ENCODE measurements at regions not wholly inside any gene's neighbourhood (a gene's known extent, or its start where the extent isn't known, plus 50 kb on each side); places are given as distances from the start of the nearest gene placed in this dataset.
A peak's percentile ranks its signal among the peaks of the same experiment; 100 is the strongest.

DNA sequence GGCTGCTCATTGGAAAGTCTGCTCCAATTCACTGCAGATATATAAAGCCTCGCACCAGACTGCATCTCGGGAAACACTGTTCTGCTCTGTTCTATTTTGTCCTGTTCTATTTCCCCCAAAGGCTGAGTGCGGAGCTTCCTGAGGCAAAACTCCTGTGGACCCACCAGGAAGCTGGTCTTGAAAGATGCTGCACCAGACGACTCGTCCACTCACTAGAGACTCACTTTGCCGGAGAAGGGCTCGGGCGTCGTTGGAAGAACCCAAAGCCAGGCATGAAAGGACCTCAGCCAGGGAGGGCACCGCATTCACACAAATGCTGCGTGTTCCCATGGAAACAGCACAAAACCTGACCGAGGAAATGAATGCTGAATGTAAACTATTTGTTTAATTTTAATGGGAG, 331.2 kb upstream of the SFSWAP start:
- Histone ChIP-seq H3K4me3 (no peak overlapping the region), H3K27ac (no peak overlapping the region), H3K9me3 (no peaks in the 10 kb centered on the region), H3K27me3 (peaks cover 30% of the 10 kb centered on the region), H3K36me3 (no peaks in the 10 kb centered on the region), H3K4me1 (no peaks in the 10 kb centered on the region)
- DNase-seq (no peak), ATAC-seq (no peak)
- intact Hi-C loops (cut with DNase I) = no loop called here
- TF ChIP-seq, protein P1, sequence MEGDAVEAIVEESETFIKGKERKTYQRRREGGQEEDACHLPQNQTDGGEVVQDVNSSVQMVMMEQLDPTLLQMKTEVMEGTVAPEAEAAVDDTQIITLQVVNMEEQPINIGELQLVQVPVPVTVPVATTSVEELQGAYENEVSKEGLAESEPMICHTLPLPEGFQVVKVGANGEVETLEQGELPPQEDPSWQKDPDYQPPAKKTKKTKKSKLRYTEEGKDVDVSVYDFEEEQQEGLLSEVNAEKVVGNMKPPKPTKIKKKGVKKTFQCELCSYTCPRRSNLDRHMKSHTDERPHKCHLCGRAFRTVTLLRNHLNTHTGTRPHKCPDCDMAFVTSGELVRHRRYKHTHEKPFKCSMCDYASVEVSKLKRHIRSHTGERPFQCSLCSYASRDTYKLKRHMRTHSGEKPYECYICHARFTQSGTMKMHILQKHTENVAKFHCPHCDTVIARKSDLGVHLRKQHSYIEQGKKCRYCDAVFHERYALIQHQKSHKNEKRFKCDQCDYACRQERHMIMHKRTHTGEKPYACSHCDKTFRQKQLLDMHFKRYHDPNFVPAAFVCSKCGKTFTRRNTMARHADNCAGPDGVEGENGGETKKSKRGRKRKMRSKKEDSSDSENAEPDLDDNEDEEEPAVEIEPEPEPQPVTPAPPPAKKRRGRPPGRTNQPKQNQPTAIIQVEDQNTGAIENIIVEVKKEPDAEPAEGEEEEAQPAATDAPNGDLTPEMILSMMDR (IDR thresholded peaks at IDR 0.05) = no peak

GRCh38 chr12:131380220-131380964, 330.5 kb upstream of the SFSWAP start:
- H3K27me3 ChIP-seq = peaks cover 35% of the 10 kb centered on the region
- no peak overlapping the region for H3K4me3 ChIP-seq
- H3K27ac ChIP-seq = no peak overlapping the region
- DNase-seq (peak; percentile 42), ATAC-seq (no peak)
- TF ChIP-seq, protein P1 (IDR thresholded peaks at IDR 0.05) = no peak
- no peaks in the 10 kb centered on the region for H3K36me3 ChIP-seq
- no peaks in the 10 kb centered on the region for H3K4me1 ChIP-seq
- no peaks in the 10 kb centered on the region for H3K9me3 ChIP-seq
- intact Hi-C loops (cut with DNase I) = no loop called here

DNA sequence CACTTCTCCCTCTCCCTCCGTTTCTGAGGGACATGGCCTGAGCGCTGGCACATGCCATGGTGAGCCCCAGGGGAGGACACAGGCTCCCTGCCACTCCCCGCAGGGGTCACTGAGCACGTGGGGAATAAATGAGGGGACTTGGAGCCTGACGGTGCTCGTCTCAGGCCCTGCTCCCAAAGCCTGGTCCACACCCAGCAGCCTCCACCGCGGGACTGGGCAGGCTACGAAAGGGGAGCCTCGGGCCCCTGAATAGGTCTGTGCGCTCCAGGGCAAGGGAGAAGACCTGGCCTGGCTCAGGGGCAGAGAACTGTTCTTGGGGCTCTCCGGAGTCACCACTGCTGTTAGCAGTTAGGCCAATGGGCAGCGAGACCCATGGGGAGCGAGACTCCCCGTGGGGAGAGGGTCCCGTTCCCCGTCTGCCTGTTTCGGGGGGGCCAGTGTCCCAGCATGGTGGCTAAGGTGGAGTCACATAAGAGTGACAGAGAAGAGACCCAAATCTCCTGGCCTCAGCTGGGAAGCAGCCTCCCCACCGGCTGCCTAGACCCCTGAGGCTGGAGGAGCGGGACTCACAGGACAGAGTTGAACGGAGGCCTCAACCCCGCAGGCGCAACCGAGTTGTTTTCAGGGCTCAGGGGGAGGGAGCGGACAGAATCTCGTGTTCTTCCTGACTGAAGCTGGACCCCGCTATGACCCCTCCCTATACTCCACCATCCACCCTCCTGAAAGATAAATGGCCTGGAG, 329.8 kb upstream of the SFSWAP start:
- TF ChIP-seq, protein P1 (IDR thresholded peaks at IDR 0.05) = no peak
- Histone ChIP-seq H3K36me3 (no peaks in the 10 kb centered on the region), H3K9me3 (no peaks in the 10 kb centered on the region), H3K4me1 (no peaks in the 10 kb centered on the region), H3K4me3 (no peak overlapping the region), H3K27me3 (peaks cover 42% of the 10 kb centered on the region), H3K27ac (no peak overlapping the region)
- intact Hi-C loops (cut with DNase I) = no loop called here
- ATAC-seq (no peak), DNase-seq (no peak)

DNA sequence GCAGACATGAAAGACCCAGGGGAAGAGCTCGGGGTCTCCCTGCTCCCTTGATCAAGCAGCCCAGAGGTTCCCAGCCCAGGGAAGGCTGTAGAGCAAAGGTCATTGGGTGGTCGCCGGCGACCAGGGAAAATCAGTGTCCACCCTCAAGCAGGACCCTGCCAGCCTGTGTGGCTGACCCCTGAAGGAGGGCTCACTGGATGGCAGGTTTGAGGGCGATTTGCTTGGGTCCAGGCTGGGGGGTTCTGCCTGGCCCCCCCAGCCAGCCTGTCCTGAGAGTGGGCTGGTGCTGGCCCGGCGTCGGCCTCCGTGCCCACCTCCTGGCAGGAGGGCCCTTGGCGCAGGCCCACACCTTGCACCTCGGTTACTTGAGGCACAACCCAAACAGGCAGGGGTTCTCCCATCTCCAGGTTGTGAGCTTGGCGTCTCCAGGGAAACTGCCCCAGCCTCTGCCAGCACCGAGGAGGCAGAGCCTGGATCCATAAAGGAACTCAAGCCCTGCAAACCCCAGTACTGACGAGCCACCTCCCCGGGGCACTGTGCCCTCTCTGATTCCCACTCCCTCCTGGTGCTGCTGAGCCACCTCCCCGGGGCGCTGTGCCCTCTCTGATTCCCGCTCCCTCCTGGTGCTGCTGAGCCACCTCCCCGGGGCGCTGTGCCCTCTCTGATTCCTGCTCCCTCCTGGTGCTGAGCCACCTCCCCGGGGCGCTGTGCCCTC, 329.0 kb upstream of the SFSWAP start:
- peaks cover 43% of the 10 kb centered on the region for H3K27me3 ChIP-seq
- TF ChIP-seq, protein P1 (IDR thresholded peaks at IDR 0.05) = no peak
- ATAC-seq (no peak), DNase-seq (no peak)
- no peak overlapping the region for H3K27ac ChIP-seq
- intact Hi-C loops (cut with DNase I) = no loop called here
- H3K9me3 ChIP-seq = no peaks in the 10 kb centered on the region
- H3K4me1 ChIP-seq = no peaks in the 10 kb centered on the region
- H3K4me3 ChIP-seq = no peak overlapping the region
- no peaks in the 10 kb centered on the region for H3K36me3 ChIP-seq

DNA sequence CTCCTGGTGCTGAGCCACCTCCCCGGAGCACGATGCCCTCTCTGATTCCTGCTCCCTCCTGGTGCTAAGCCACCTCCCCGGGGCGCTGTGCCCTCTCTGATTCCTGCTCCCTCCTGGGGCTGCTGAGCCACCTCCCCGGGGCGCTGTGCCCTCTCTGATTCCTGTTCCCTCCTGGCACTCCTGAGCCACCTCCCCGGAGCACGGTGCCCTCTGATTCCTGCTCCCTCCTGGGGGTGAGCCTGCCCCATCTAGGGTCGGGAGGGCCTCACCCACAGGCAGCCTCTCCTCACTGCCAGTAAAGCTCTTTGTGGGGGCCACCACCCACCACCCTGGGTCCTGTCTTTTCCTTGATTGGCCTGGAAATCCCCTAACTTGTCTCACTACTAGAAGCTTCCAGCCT, 327.6 kb upstream of the SFSWAP start:
- Histone ChIP-seq H3K4me1 (no peaks in the 10 kb centered on the region), H3K9me3 (no peaks in the 10 kb centered on the region), H3K36me3 (no peaks in the 10 kb centered on the region), H3K27me3 (peaks cover 48% of the 10 kb centered on the region), H3K4me3 (no peak overlapping the region), H3K27ac (no peak overlapping the region)
- TF ChIP-seq, protein P1 (IDR thresholded peaks at IDR 0.05) = no peak
- intact Hi-C loops (cut with DNase I) = no loop called here
- ATAC-seq (no peak), DNase-seq (no peak)
